ENCODE measurements at regions not wholly inside any gene's neighbourhood (a gene's known extent, or its start where the extent isn't known, plus 50 kb on each side); places are given as distances from the start of the nearest gene placed in this dataset.

- Histone ChIP-seq H3K27me3 (peaks cover 0 to 37% of the 10 kb centered on the region in 2 donors), H3K36me3 (no peaks in the 10 kb centered on the region), H3K4me3 (peak overlapping the region in 3 of 4 donors; percentile 23 to 50 (median 31)), H3K4me1 (peaks cover 0 to 44% (median 13%) of the 10 kb centered on the region in 4 donors), H3K27ac (peak overlapping the region in 2 of 4 donors; percentile 68 to 77), H3K9me3 (no peaks in the 10 kb centered on the region)
- no peak for DNase-seq (ENCODE audit: low spot score in 2 of 2)
- WGBS, 2 donors: 31 to 44% methylated on average over 22 to 26 of the region's 26 CpGs
- no peak for TF ChIP-seq CTCF (IDR thresholded peaks at IDR 0.05)
Observed at GRCh38 chr18:22347606-22348511, 69.9 kb downstream of the CTAGE1 start.

DNA sequence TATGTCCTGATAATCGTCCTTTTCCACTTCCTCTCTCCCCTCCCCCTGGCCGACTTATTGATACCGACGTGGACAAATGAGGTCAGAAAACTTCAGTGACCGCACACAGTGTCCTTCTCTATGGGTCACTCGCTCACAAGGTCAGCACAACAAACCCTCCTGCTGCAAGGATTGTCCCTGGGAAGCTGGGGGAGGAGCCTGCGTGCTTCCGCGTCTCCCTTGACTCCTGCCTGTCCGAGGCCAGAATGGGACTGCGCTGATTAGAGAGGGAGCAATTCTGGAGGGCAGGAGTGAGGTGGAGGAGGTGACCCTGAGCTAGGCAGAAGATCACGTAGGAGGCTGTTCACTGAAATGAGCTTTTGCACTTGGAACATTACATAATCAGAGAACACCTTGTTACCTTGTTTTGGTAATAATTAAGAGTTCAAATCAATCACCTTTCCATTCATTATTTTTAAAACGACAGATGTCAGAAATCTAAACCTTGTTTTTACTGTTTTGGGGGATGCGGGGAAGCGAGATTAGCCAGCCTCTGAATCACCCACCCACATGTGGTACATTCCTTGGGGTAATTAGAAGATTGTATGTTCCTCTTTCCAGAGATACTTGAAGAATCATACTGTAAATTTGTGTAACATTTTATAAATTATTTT lies 70.6 kb downstream of the CTAGE1 start:
- TF ChIP-seq EP300 (IDR thresholded peaks at IDR 0.05): no peak
- TF ChIP-seq CTCF (IDR thresholded peaks at IDR 0.05): no peak
- no peak for TF ChIP-seq POLR2A (IDR thresholded peaks at IDR 0.05)
- H3K9me3 ChIP-seq: no peaks in the 10 kb centered on the region
- peaks cover 0 to 37% of the 10 kb centered on the region in 2 donors for H3K27me3 ChIP-seq
- H3K36me3 ChIP-seq: no peaks in the 10 kb centered on the region
- peak overlapping the region in 2 of 4 donors; percentile 68 to 77 for H3K27ac ChIP-seq
- peaks cover 0 to 44% (median 13%) of the 10 kb centered on the region in 4 donors for H3K4me1 ChIP-seq
- H3K4me3 ChIP-seq: peak overlapping the region in 1 of 4 donors; percentile 31
- WGBS, 2 donors: 36 to 39% methylated on average over 15 of the region's 15 CpGs
- DNase-seq (ENCODE audit: low spot score in 2 of 2): no peak

- 43 to 45% methylated on average over 2 of the region's 2 CpGs for WGBS, 2 donors
- Histone ChIP-seq H3K9me3 (no peaks in the 10 kb centered on the region), H3K27me3 (peaks cover 0 to 37% of the 10 kb centered on the region in 2 donors), H3K36me3 (no peaks in the 10 kb centered on the region), H3K4me3 (no peak overlapping the region), H3K4me1 (peaks cover 0 to 44% (median 13%) of the 10 kb centered on the region in 4 donors), H3K27ac (peak overlapping the region in 2 of 4 donors; percentile 48 to 77)
- peak in 1 of 2 donors; percentile 72 for DNase-seq (ENCODE audit: low spot score in 2 of 2)
- TF ChIP-seq POLR2A (IDR thresholded peaks at IDR 0.05) (no peak), CTCF (IDR thresholded peaks at IDR 0.05) (no peak), EP300 (IDR thresholded peaks at IDR 0.05) (no peak)
Observed at GRCh38 chr18:22346401-22346952, 71.2 kb downstream of the CTAGE1 start.

- H3K9me3 ChIP-seq: no peaks in the 10 kb centered on the region
- DNase-seq (ENCODE audit: low spot score in 2 of 2): no peak
- H3K27me3 ChIP-seq: peaks cover 0 to 34% of the 10 kb centered on the region in 2 donors
- no peak for TF ChIP-seq CTCF (IDR thresholded peaks at IDR 0.05)
- no peak for TF ChIP-seq EP300 (IDR thresholded peaks at IDR 0.05)
- no peak for TF ChIP-seq POLR2A (IDR thresholded peaks at IDR 0.05)
- H3K27ac ChIP-seq: peak overlapping the region in 3 of 4 donors; percentile 17 to 77 (median 48)
- WGBS, 2 donors: 38 to 41% methylated on average over 2 of the region's 2 CpGs
- no peak overlapping the region for H3K4me3 ChIP-seq
- peaks cover 0 to 44% (median 13%) of the 10 kb centered on the region in 4 donors for H3K4me1 ChIP-seq
- no peaks in the 10 kb centered on the region for H3K36me3 ChIP-seq
Observed at GRCh38 chr18:22345718-22346117, 72.0 kb downstream of the CTAGE1 start.

All from tibial nerve (tissue), 4 donors.